K562 (cell line): ENCODE measurements at regions not wholly inside any gene's neighbourhood (a gene's known extent, or its start where the extent isn't known, plus 50 kb on each side); places are given as distances from the start of the nearest gene placed in this dataset.

Source experiments
- ATAC-seq: fragments of 200-7000 bp; cut with Tn5 transposase; 3 replicates; pipeline ENCODE4 v1.9.1; 2020; ENCODE audit warnings: moderate library complexity
- BruUV-seq: library from RNA; stranded (reverse); fragments of 400-500 nt; replicated peaks from 2 replicates; lab custom pipeline; 2021; lab: Mats Ljungman, UMichigan
- CTCF ChIA-PET: fragments of 300-600 bp; formaldehyde crosslinking; extraction: SDS; loops from one replicate; lab custom pipeline; 2021; ENCODE audit warnings: low intra/inter-chr PET ratio; lab: Yijun Ruan, JAX
- POLR2A ChIA-PET: fragments of 300-600, 350-650 bp; sonication (Branson Sonifier 250); formaldehyde crosslinking; extraction: SDS; loops from one replicate; lab custom pipeline; 2021; ENCODE audit warnings: antibody characterized with exemption, inconsistent platforms; lab: Yijun Ruan, JAX
- DNase-seq, 4 experiments: peaks; one replicate each; pipeline versions ENCODE4 v3.0.0 to v3.0.0-alpha.2; 2011 to 2018; ENCODE audit warnings: low spot score in 3 of 4, mixed read lengths in 3 of 4; ENCODE audit errors: extremely low read depth in 1 of 4
- FAIRE-seq: peaks from 2 replicates; lab custom pipeline; 2011; peaks lifted over from hg19 to GRCh38; lab: Jason Lieb, UNC
- H2AFZ ChIP-seq: 2 replicates; pipeline ENCODE4 v1.6.0; 2011; ENCODE audit warnings: low read depth, low read length, control low read depth, inconsistent platforms
- H3K27ac ChIP-seq: fragments of 200-600 bp; 3 replicates; pipeline ENCODE4 v1.8.0; 2011; ENCODE audit warnings: low read depth, mild to moderate bottlenecking, control low read depth, inconsistent platforms, low read length, moderate library complexity, mixed read lengths; ENCODE audit errors: extremely low read depth
- H3K27me3 ChIP-seq, 2 experiments: fragments of 300-600 bp in 1 of 2; 2 replicates in 1 of 2; 3 replicates in 1 of 2; pipeline versions ENCODE4 v1.6.0 to v1.8.0; 2011; ENCODE audit warnings: inconsistent platforms in 2 of 2, low read length in 2 of 2, mild to moderate bottlenecking in 1 of 2, mixed read lengths in 1 of 2, moderate library complexity in 1 of 2; ENCODE audit not compliant: control insufficient read depth in 2 of 2, insufficient read depth in 2 of 2
- H3K36me3 ChIP-seq: fragments of 300-600 bp; 3 replicates; pipeline ENCODE4 v1.8.0; 2011; ENCODE audit warnings: mild to moderate bottlenecking, low read length, inconsistent platforms; ENCODE audit not compliant: control insufficient read depth, insufficient read depth
- H3K4me1 ChIP-seq, 2 experiments: fragments of 200-600 bp in 1 of 2; replicated peaks in 1 of 2; 2 replicates in 1 of 2; 3 replicates in 1 of 2; pipeline versions ENCODE4 v1.5.1 to v1.8.0; 2011; ENCODE audit warnings: inconsistent platforms in 2 of 2, low read length in 2 of 2, mild to moderate bottlenecking in 1 of 2, mixed read lengths in 1 of 2, moderate library complexity in 1 of 2; ENCODE audit not compliant: control insufficient read depth in 2 of 2, insufficient read depth in 2 of 2
- H3K4me2 ChIP-seq: 2 replicates; pipeline ENCODE4 v1.6.1; 2011; ENCODE audit warnings: low read length, control low read depth, inconsistent platforms, mixed read lengths; ENCODE audit not compliant: insufficient read depth
- H3K4me3 ChIP-seq: fragments of 200-600 bp; sonication (generic), shearing (Covaris generic); 2 replicates; pipeline ENCODE4 v1.5.1; 2016; ENCODE audit warnings: control low read depth, inconsistent platforms
- H3K79me2 ChIP-seq: fragments of 200-600 bp; 3 replicates; pipeline ENCODE4 v1.8.0; 2011; ENCODE audit warnings: low read length, inconsistent platforms; ENCODE audit not compliant: control insufficient read depth, insufficient read depth
- H3K9ac ChIP-seq, 2 experiments: 2 replicates each; pipeline versions ENCODE4 v1.6.0 to v1.6.1; 2011; ENCODE audit warnings: low read depth in 2 of 2, low read length in 2 of 2, control low read depth in 1 of 2, inconsistent platforms in 1 of 2, mild to moderate bottlenecking in 1 of 2, mixed read lengths in 1 of 2; ENCODE audit not compliant: insufficient read depth in 1 of 2
- H3K9me1 ChIP-seq: one replicate; pipeline ENCODE4 v1.6.0; 2011; ENCODE audit warnings: inconsistent platforms, mild to moderate bottlenecking, low read length, moderate library complexity; ENCODE audit not compliant: control insufficient read depth, insufficient read depth
- H3K9me3 ChIP-seq: replicated peaks from 2 replicates; pipeline ENCODE4 v1.5.1; 2011; ENCODE audit warnings: low read depth, low read length, inconsistent platforms; ENCODE audit not compliant: control insufficient read depth, insufficient read depth
- H4K20me1 ChIP-seq: replicated peaks from 2 replicates; pipeline ENCODE4 v1.6.1; 2011; ENCODE audit warnings: low read length, inconsistent platforms, mixed read lengths; ENCODE audit not compliant: control insufficient read depth, insufficient read depth
- IRF2 ChIP-seq: sonication (generic); formaldehyde crosslinking; IDR thresholded peaks from 2 replicates; pipeline ENCODE4 v1.8.1; 2022; ENCODE audit warnings: mild to moderate bottlenecking, missing genetic modification reagents
- KAT2B ChIP-seq: IDR thresholded peaks from one replicate; pipeline ENCODE4 v1.6.1; 2012; ENCODE audit warnings: low read depth, mild to moderate bottlenecking, control low read depth, inconsistent platforms, low read length, moderate library complexity
- ZNF316 ChIP-seq: fragments of 450-650 bp; IDR thresholded peaks from 2 replicates; pipeline ENCODE4 v1.6.1; 2016
- ZNF695 ChIP-seq: fragments of 450-650 bp; formaldehyde crosslinking; IDR thresholded peaks from 2 replicates; pipeline ENCODE4 v1.4.0; 2020; ENCODE audit warnings: mild to moderate bottlenecking, moderate library complexity
- WGBS: fragments of 100-300 bp; shearing (Covaris generic); methylation state at CpG from one replicate; pipeline ENCODE4 v1.1.6; 2016; ENCODE audit warnings: low coverage, mixed read lengths; ENCODE audit not compliant: insufficient coverage; ENCODE audit errors: missing lambda C conversion rate; 5-methylcytosine and 5-hydroxymethylcytosine counted together
- in situ Hi-C: fragments of 300-500 bp; cut with MboI; formaldehyde crosslinking; loops from 4 replicates; pipeline ENCODE4 v1.15.0; 2018; ENCODE audit warnings: inconsistent platforms, mixed read lengths
- intact Hi-C: fragments of 100-400 bp; cut with micrococcal nuclease; formaldehyde crosslinking; loops from 2 replicates; pipeline ENCODE4 v1.14.2; 2022

DNA sequence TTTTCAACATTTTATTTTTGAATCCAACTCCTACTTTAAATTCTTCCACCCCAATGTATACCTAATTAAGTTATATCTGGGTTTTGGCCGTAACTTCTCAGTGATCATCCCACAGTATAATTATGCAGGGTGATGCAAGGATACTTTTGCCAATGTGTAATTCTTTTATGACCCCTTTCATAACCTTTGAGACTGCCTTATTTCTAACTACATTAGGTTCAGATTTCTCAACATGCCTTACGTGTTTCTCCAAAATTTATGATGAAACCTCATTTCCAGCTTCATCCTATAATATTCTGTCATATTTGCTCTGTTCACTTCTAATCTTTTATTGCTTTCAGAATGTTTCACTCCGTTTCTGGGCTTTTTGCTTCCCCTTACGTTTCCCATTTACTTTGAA is 1229.6 kb upstream of the ALCAM start:
- Histone ChIP-seq H2AFZ (no peak overlapping the region), H3K27me3 (no peaks in the 10 kb centered on the region), H3K9me3 (no peaks in the 10 kb centered on the region), H3K9ac (no peak overlapping the region), H3K27ac (no peak overlapping the region), H3K4me2 (no peak overlapping the region), H3K4me1 (no peaks in the 10 kb centered on the region), H4K20me1 (no peaks in the 10 kb centered on the region), H3K9me1 (no peaks in the 10 kb centered on the region), H3K4me3 (no peak overlapping the region), H3K79me2 (no peaks in the 10 kb centered on the region), H3K36me3 (no peaks in the 10 kb centered on the region)
- 0% methylated on average over 4 of the region's 4 CpGs for WGBS
- BruUV-seq = no TSS peak
- POLR2A ChIA-PET = no interaction called here
- in situ Hi-C loops = no loop called here
- FAIRE-seq (no peak), ATAC-seq (no peak), DNase-seq (no peak)
- CTCF ChIA-PET = no interaction called here
- intact Hi-C loops = no loop called here
- TF ChIP-seq KAT2B (no peak), ZNF695 (CRISPR knock-in tag) (no peak)

GRCh38 chr3:104145164-104145563 is 1221.5 kb upstream of the ALCAM start:
- Histone ChIP-seq H3K79me2 (no peaks in the 10 kb centered on the region), H4K20me1 (no peaks in the 10 kb centered on the region), H2AFZ (no peak overlapping the region), H3K9me1 (no peaks in the 10 kb centered on the region), H3K4me1 (no peaks in the 10 kb centered on the region), H3K4me3 (no peak overlapping the region), H3K36me3 (no peaks in the 10 kb centered on the region), H3K4me2 (no peak overlapping the region), H3K27ac (no peak overlapping the region), H3K9me3 (no peaks in the 10 kb centered on the region), H3K9ac (no peak overlapping the region), H3K27me3 (no peaks in the 10 kb centered on the region)
- intact Hi-C loops = no loop called here
- FAIRE-seq (no peak), DNase-seq (no peak), ATAC-seq (no peak)
- in situ Hi-C loops = no loop called here
- ChIA-PET CTCF (no interaction called here), POLR2A (no interaction called here)
- TF ChIP-seq IRF2 (CRISPR knock-in tag) (no peak), ZNF316 (0 out of 2 replicates have a peak, but pooled peaks have one; percentile 3)
- BruUV-seq = no TSS peak
